Colonic mucosa (tissue), 4 donors: ENCODE measurements at regions not wholly inside any gene's neighbourhood (a gene's known extent, or its start where the extent isn't known, plus 50 kb on each side); places are given as distances from the start of the nearest gene placed in this dataset.
"Not testable (repeated sequence)": the region's sequence is repeated elsewhere in the genome, so short reads cannot be mapped to it uniquely, and the experiment has no call there.

Experiments used
- DNase-seq: peaks from one replicate; pipeline ENCODE4 v3.0.0-alpha.2; 2020
- H3K27ac ChIP-seq: fragments of 200-600 bp; one replicate; pipeline ENCODE4 v1.8.0; 2021
- H3K27me3 ChIP-seq: fragments of 200-600 bp; one replicate; pipeline ENCODE4 v1.8.0; 2021
- H3K36me3 ChIP-seq: fragments of 200-600 bp; one replicate; pipeline ENCODE4 v1.8.0; 2021
- H3K4me1 ChIP-seq: fragments of 200-600 bp; one replicate; pipeline ENCODE4 v1.8.0; 2021; ENCODE audit warnings: mild to moderate bottlenecking
- H3K4me3 ChIP-seq: fragments of 200-600 bp; one replicate; pipeline ENCODE4 v1.8.0; 2021
- H3K9ac ChIP-seq, 2 donors: one replicate each; pipeline ENCODE4 v1.7.0; 2013; ENCODE audit warnings: control low read depth in 2 of 2, low read depth in 2 of 2, low read length in 2 of 2
- H3K9me3 ChIP-seq: fragments of 200-600 bp; one replicate; pipeline ENCODE4 v1.8.0; 2021
- intact Hi-C: fragments of 100-400 bp; cut with DNase I; formaldehyde crosslinking; loops from one replicate; pipeline ENCODE4 v1.14.1; 2022
- TF ChIP-seq, protein P1 (sequence below): fragments of 200-600 bp; IDR thresholded peaks from one replicate; pipeline ENCODE4 v1.8.0; 2022; ENCODE audit warnings: antibody characterized with exemption, mild to moderate bottlenecking
- donor health status: healthy.
- donor health status: DM: no; HTN: no; CAD: no.
- donor health status: DM: no; HTN: no; CAD: no.

DNA sequence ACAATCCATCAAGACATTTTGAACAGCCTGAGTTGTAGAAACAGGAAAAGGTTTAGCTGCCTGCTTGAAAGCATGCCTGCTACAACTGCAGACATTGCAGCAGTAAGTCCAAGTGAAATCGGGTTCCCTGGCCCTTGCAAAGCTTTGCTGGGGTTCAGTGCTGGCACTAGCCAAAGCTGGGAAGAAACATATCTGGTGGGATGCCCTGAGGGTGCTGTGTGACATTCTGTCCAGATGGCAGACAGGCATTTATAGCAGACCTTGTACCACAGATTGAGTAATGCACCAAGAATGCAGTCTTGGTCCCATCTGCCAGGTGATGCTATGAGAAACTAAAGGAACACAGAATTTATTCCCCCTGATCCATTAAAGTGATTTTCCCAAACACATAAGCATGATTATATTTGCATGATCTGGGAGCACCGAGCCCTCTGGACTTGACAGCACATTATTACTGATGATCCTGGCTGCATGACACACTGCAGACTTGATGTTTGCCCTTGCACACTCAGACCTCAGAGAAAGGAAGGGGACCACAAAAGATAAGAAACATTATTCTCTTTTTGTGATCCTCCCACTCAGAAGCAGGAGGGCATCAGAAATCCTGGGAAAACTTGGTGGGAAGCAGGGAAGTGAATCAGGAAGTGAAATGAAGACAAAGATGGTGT lies 223.7 kb upstream of the FAM78B start:
- DNase-seq, result no peak
- TF ChIP-seq, protein P1, sequence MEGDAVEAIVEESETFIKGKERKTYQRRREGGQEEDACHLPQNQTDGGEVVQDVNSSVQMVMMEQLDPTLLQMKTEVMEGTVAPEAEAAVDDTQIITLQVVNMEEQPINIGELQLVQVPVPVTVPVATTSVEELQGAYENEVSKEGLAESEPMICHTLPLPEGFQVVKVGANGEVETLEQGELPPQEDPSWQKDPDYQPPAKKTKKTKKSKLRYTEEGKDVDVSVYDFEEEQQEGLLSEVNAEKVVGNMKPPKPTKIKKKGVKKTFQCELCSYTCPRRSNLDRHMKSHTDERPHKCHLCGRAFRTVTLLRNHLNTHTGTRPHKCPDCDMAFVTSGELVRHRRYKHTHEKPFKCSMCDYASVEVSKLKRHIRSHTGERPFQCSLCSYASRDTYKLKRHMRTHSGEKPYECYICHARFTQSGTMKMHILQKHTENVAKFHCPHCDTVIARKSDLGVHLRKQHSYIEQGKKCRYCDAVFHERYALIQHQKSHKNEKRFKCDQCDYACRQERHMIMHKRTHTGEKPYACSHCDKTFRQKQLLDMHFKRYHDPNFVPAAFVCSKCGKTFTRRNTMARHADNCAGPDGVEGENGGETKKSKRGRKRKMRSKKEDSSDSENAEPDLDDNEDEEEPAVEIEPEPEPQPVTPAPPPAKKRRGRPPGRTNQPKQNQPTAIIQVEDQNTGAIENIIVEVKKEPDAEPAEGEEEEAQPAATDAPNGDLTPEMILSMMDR, result no peak
- no peaks in the 10 kb centered on the region for H3K27me3 ChIP-seq
- intact Hi-C loops, result no loop called here
- no peak overlapping the region for H3K9ac ChIP-seq
- H3K4me3 ChIP-seq, result no peak overlapping the region
- no peaks in the 10 kb centered on the region for H3K9me3 ChIP-seq
- H3K36me3 ChIP-seq, result no peaks in the 10 kb centered on the region
- H3K27ac ChIP-seq, result no peak overlapping the region
- no peaks in the 10 kb centered on the region for H3K4me1 ChIP-seq

DNA sequence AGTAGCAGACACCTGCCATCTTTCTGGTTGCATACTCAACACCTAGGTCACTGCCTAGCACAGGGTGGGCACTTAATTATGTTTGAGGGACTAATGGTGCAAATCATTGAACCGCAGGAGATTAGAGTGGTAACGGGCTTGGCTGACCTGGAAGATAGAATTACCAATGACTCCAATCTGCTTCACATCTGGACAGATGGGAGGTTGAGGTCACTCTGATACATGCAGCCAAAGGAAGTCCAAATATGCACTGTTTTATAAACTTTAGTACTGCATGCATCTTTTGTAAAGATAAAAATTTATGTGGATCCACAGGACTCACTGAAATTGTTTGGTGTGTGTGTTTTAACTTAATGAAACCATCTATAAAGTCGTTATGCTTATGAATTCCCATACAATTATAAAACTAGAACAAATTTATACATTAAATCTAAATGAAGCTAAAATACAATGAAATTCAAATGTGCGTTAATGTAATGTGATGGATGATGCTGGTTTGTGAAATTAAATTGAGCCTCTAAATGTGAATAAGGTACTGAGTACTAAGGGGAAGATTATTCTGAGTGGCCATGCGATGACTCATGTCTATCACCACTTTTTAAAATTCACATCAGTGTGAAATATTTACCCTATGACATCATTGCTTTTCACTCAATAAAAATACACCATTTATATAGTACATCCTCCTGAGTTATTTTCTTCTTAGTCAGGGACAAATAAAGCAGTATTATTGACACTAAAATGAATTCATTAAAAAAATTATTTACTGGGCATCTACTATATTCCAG lies 224.7 kb upstream of the FAM78B start:
- intact Hi-C loops, result no loop called here
- no peak overlapping the region for H3K4me3 ChIP-seq
- no peaks in the 10 kb centered on the region for H3K36me3 ChIP-seq
- no peaks in the 10 kb centered on the region for H3K4me1 ChIP-seq
- no peak overlapping the region for H3K9ac ChIP-seq
- H3K9me3 ChIP-seq, result no peaks in the 10 kb centered on the region
- H3K27ac ChIP-seq, result no peak overlapping the region
- no peaks in the 10 kb centered on the region for H3K27me3 ChIP-seq
- TF ChIP-seq, protein P1, result no peak
- DNase-seq, result no peak

DNA sequence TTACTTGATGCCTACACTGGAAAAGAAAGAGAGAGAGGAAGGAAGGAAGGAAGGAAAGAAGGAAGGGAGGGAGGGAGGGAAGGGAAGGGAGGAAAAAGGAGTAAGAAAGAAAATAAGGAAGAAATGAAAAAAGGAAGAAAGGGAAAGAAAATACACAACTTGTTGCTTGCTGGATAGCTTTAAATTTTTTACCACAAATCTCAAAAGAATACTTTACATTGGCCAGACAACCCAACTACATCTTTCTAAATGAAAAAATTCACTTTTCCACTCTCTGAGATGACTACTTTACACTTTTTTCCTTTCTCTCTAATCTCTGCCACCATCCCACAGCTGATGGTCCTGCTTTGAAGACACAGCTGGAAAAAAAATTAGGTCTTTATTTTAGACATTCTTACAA lies 228.9 kb upstream of the FAM78B start:
- TF ChIP-seq, protein P1, result no peak
- intact Hi-C loops, result no loop called here
- Histone ChIP-seq H3K4me3 (no peak overlapping the region), H3K4me1 (no peaks in the 10 kb centered on the region), H3K27me3 (no peaks in the 10 kb centered on the region), H3K36me3 (no peaks in the 10 kb centered on the region), H3K27ac (no peak overlapping the region), H3K9ac (no peak overlapping the region), H3K9me3 (no peaks in the 10 kb centered on the region)
- no peak for DNase-seq

DNA sequence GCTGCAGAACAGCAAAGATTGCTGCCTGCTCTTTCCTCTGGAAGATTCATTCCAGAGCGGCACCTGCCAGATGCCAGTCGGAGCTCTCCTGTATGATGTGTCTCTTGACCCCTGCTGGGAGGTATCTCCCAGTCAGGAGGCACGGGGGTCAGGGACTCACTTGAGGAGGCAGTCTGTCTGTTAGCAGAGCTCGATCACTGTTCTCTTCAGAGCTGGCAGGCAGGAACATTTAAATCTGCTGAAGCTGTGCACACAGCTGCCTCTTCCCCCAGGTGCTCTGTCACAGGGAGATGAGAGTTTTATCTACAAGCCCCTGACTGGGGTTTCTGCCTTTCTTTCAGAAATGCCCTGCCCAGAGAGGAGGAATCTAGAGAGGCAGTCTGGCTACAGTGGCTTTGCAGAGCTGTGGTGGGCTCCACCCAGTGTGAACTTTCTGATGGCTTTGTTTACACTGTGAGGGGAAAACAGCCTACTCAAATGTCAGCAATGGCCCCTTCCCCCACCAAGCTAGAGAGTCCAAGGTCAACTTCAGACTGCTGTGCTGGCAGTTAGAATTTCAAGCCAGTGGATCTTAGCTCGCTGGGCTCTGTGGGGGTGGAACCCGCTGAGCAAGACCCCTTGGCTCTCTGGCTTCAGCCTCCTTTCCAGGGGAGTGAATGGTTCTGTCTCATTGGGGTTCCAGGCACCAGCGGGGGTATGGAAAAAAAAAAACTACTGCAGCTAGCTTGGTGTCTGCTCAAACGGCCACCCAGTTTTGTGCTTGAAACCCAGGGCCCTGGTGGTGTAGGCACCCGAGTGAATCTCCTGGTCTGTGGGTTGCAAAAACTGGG lies 242.7 kb upstream of the FAM78B start:
- DNase-seq, H3K36me3 ChIP-seq, intact Hi-C loops, H3K4me1 ChIP-seq, H3K9me3 ChIP-seq, H3K27me3 ChIP-seq, H3K9ac ChIP-seq, H3K27ac ChIP-seq, H3K4me3 ChIP-seq: not testable (repeated sequence)

DNA sequence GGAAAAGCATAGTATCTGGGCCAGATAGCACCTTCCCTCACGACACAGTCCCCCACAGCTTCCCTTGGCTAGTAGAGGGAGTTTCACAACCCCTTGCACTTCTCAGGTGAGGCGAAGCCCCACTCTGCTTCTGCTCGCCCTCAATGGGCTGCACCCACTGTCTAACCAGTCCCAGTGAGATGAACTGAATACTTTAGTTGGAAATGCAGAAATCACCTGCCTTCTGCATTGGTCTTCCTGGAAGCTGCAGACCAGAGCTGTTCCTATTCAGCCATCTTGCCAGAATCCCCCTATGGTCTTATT lies 243.2 kb upstream of the FAM78B start:
- no peak overlapping the region for H3K9ac ChIP-seq
- no peak overlapping the region for H3K4me3 ChIP-seq
- no peak for DNase-seq
- H3K4me1 ChIP-seq, result no peaks in the 10 kb centered on the region
- no peaks in the 10 kb centered on the region for H3K36me3 ChIP-seq
- no peak overlapping the region for H3K27ac ChIP-seq
- no peaks in the 10 kb centered on the region for H3K9me3 ChIP-seq
- H3K27me3 ChIP-seq, result no peaks in the 10 kb centered on the region
- intact Hi-C loops, result no loop called here
- TF ChIP-seq, protein P1, result no peak

DNA sequence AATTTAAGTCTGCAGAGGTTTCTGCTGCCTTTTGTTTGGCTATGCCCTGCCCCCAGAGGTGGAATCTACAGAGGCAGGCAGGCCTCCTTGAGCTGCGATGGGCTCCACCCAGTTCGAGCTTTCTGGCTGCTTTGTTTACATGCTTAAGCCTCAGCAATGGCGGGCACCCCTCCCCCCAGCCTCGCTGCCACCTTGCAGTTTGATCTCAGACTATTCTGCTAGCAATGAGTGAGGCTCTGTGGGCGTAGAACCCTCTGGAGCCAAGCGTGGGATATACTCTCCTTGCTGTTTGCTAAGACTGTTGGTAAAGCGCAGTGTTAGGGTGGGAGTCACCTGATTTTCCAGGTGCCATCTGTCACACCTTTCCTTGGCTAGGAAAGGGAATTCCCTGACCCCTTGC lies 250.0 kb upstream of the FAM78B start:
- intact Hi-C loops, DNase-seq, H3K36me3 ChIP-seq, H3K27ac ChIP-seq, H3K27me3 ChIP-seq, H3K9me3 ChIP-seq, H3K9ac ChIP-seq, H3K4me3 ChIP-seq, H3K4me1 ChIP-seq: not testable (repeated sequence)
